ENCODE measurements at regions not wholly inside any gene's neighbourhood (a gene's known extent, or its start where the extent isn't known, plus 50 kb on each side); places are given as distances from the start of the nearest gene placed in this dataset.
"Not testable (repeated sequence)": the region's sequence is repeated elsewhere in the genome, so short reads cannot be mapped to it uniquely, and the experiment has no call there.

- DNase-seq: no peak
Measured at GRCh38 chr2:186980787-186981550, 132.0 kb upstream of the ZSWIM2 start.

GRCh38 chr2:186980117-186980442 lies 131.1 kb upstream of the ZSWIM2 start:
- DNase-seq: no peak

GRCh38 chr2:186979439-186980116 lies 130.6 kb upstream of the ZSWIM2 start:
- no peak for DNase-seq

GRCh38 chr2:186977433-186978045 lies 128.6 kb upstream of the ZSWIM2 start:
- no peak for DNase-seq

- DNase-seq: no peak
Measured at GRCh38 chr2:186976329-186976728, 127.4 kb upstream of the ZSWIM2 start.

- no peak for DNase-seq
Measured at GRCh38 chr2:186972281-186972970, 123.5 kb upstream of the ZSWIM2 start.

- DNase-seq: no peak
Measured at GRCh38 chr2:186968277-186968676, 119.3 kb upstream of the ZSWIM2 start.

GRCh38 chr2:186966015-186966414 lies 117.0 kb upstream of the ZSWIM2 start:
- no peak for DNase-seq

- no peak for DNase-seq
Measured at GRCh38 chr2:186962085-186962747, 113.2 kb upstream of the ZSWIM2 start.

GRCh38 chr2:186960241-186960640 lies 111.3 kb upstream of the ZSWIM2 start:
- DNase-seq: not testable (repeated sequence)

GRCh38 chr2:186959486-186959885 lies 110.5 kb upstream of the ZSWIM2 start:
- DNase-seq: no peak

- DNase-seq: no peak
Measured at GRCh38 chr2:186950694-186951093, 101.7 kb upstream of the ZSWIM2 start.

- no peak for DNase-seq
Measured at GRCh38 chr2:186949726-186950256, 100.8 kb upstream of the ZSWIM2 start.

- no peak for DNase-seq
Measured at GRCh38 chr2:186947516-186947915, 98.5 kb upstream of the ZSWIM2 start.

GRCh38 chr2:186946896-186947467 lies 98.0 kb upstream of the ZSWIM2 start:
- DNase-seq: no peak

GRCh38 chr2:186941853-186942252 lies 92.9 kb upstream of the ZSWIM2 start:
- DNase-seq: no peak

GRCh38 chr2:186940463-186940862 lies 91.5 kb upstream of the ZSWIM2 start:
- no peak for DNase-seq

GRCh38 chr2:186934420-186934819 lies 85.5 kb upstream of the ZSWIM2 start:
- no peak for DNase-seq

GRCh38 chr2:186927867-186928191 lies 78.9 kb upstream of the ZSWIM2 start:
- DNase-seq: no peak

- DNase-seq: no peak
Measured at GRCh38 chr2:186927185-186927866, 78.4 kb upstream of the ZSWIM2 start.

- no peak for DNase-seq
Measured at GRCh38 chr2:186925514-186925913, 76.5 kb upstream of the ZSWIM2 start.

- DNase-seq: not testable (repeated sequence)
Measured at GRCh38 chr2:186922316-186922715, 73.3 kb upstream of the ZSWIM2 start.

Data from SHP77 treated with DMSO at 0.1 percent for 48 hours (cell line).